SK-N-SH (cell line): ENCODE measurements at regions not wholly inside any gene's neighbourhood (a gene's known extent, or its start where the extent isn't known, plus 50 kb on each side); places are given as distances from the start of the nearest gene placed in this dataset.

Source experiments
- EP300 ChIP-seq, 2 experiments: IDR thresholded peaks; 2 replicates each; pipeline versions ENCODE4 v1.4.0 to v1.6.1; 2012; ENCODE audit warnings: borderline replicate concordance in 1 of 2, low read depth in 1 of 2, low read length in 1 of 2
- FOXJ3 ChIP-seq: sonication (generic); formaldehyde crosslinking; IDR thresholded peaks from 2 replicates; pipeline ENCODE4 v1.5.1; 2020; ENCODE audit warnings: mild to moderate bottlenecking, missing genetic modification reagents
- FOXM1 ChIP-seq: IDR thresholded peaks from 2 replicates; pipeline ENCODE4 v1.4.0; 2012; ENCODE audit warnings: low read depth, mild to moderate bottlenecking
- NRF1 ChIP-seq: IDR thresholded peaks from 2 replicates; pipeline ENCODE4 v1.6.1; 2012; ENCODE audit warnings: low read depth, mild to moderate bottlenecking, low read length
- RAD21 ChIP-seq: IDR thresholded peaks from 2 replicates; pipeline ENCODE4 v1.6.1; 2012; ENCODE audit warnings: mild to moderate bottlenecking, low read length
- SMC3 ChIP-seq: IDR thresholded peaks from 2 replicates; pipeline ENCODE4 v1.6.1; 2012; ENCODE audit warnings: low read depth, low read length, improper control_type of control experiment
- TAF1 ChIP-seq: IDR thresholded peaks from 2 replicates; pipeline ENCODE4 v1.6.1; 2012; ENCODE audit warnings: low read depth, mild to moderate bottlenecking, low read length, moderate library complexity, borderline replicate concordance
- TEAD4 ChIP-seq: IDR thresholded peaks from 2 replicates; pipeline ENCODE4 v1.4.0; 2012; ENCODE audit warnings: mild to moderate bottlenecking, borderline replicate concordance; ENCODE audit not compliant: insufficient read depth
- YY1 ChIP-seq: IDR thresholded peaks from 2 replicates; pipeline ENCODE4 v1.4.0; 2012; ENCODE audit warnings: low read depth, mild to moderate bottlenecking
- TF ChIP-seq, protein P1 (sequence below): fragments of 200-600 bp; sonication (generic); IDR thresholded peaks from 2 replicates; pipeline ENCODE4 v1.6.1; 2017; ENCODE audit warnings: antibody characterized with exemption, mild to moderate bottlenecking, moderate library complexity
- TF ChIP-seq, protein P2 (sequence below): fragments of 150-350 bp; IDR thresholded peaks from 2 replicates; pipeline ENCODE4 v1.6.1; 2017; ENCODE audit warnings: antibody characterized with exemption, low read length, low read depth, borderline replicate concordance
- TF ChIP-seq, protein P3 (sequence below): IDR thresholded peaks from 2 replicates; pipeline ENCODE4 v1.6.1; 2012; ENCODE audit warnings: mild to moderate bottlenecking, low read depth, low read length, moderate library complexity
- TF ChIP-seq, protein P4 (sequence below): IDR thresholded peaks from 2 replicates; pipeline ENCODE4; 2012

DNA sequence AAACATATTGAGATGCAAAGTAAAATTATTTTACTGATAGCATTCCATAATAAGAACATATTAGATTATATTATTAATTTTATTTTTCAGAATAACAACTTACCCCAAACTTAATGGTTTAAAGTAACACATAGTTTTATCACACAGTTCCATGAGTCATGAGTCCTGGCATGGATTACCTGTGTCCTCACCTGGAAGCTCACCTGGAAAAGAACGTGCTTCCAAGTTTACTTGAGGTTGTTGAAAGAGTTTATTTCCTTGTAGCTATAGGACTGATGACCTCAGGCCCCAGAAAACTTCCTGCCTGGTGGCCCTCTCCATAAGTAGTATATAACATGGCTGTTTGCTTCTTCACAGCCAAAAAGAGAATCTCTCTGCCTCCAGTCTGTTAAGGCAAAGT, 254.6 kb downstream of the TFEC start:
- TF ChIP-seq TAF1: no peak
- TF ChIP-seq RAD21: no peak
- TF ChIP-seq YY1: no peak
- TF ChIP-seq, protein P1, sequence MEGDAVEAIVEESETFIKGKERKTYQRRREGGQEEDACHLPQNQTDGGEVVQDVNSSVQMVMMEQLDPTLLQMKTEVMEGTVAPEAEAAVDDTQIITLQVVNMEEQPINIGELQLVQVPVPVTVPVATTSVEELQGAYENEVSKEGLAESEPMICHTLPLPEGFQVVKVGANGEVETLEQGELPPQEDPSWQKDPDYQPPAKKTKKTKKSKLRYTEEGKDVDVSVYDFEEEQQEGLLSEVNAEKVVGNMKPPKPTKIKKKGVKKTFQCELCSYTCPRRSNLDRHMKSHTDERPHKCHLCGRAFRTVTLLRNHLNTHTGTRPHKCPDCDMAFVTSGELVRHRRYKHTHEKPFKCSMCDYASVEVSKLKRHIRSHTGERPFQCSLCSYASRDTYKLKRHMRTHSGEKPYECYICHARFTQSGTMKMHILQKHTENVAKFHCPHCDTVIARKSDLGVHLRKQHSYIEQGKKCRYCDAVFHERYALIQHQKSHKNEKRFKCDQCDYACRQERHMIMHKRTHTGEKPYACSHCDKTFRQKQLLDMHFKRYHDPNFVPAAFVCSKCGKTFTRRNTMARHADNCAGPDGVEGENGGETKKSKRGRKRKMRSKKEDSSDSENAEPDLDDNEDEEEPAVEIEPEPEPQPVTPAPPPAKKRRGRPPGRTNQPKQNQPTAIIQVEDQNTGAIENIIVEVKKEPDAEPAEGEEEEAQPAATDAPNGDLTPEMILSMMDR: no peak
- TF ChIP-seq TEAD4: no peak
- TF ChIP-seq, protein P2, sequence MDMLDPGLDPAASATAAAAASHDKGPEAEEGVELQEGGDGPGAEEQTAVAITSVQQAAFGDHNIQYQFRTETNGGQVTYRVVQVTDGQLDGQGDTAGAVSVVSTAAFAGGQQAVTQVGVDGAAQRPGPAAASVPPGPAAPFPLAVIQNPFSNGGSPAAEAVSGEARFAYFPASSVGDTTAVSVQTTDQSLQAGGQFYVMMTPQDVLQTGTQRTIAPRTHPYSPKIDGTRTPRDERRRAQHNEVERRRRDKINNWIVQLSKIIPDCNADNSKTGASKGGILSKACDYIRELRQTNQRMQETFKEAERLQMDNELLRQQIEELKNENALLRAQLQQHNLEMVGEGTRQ: no peak
- TF ChIP-seq FOXJ3: no peak
- TF ChIP-seq NRF1: no peak
- TF ChIP-seq FOXM1: no peak
- no peak for TF ChIP-seq EP300 (IDR thresholded peaks at IDR 0.05; ENCODE audit: borderline replicate concordance in 1 of 2, low read depth in 1 of 2, low read length in 1 of 2)
- TF ChIP-seq SMC3: no peak
- TF ChIP-seq, protein P3, sequence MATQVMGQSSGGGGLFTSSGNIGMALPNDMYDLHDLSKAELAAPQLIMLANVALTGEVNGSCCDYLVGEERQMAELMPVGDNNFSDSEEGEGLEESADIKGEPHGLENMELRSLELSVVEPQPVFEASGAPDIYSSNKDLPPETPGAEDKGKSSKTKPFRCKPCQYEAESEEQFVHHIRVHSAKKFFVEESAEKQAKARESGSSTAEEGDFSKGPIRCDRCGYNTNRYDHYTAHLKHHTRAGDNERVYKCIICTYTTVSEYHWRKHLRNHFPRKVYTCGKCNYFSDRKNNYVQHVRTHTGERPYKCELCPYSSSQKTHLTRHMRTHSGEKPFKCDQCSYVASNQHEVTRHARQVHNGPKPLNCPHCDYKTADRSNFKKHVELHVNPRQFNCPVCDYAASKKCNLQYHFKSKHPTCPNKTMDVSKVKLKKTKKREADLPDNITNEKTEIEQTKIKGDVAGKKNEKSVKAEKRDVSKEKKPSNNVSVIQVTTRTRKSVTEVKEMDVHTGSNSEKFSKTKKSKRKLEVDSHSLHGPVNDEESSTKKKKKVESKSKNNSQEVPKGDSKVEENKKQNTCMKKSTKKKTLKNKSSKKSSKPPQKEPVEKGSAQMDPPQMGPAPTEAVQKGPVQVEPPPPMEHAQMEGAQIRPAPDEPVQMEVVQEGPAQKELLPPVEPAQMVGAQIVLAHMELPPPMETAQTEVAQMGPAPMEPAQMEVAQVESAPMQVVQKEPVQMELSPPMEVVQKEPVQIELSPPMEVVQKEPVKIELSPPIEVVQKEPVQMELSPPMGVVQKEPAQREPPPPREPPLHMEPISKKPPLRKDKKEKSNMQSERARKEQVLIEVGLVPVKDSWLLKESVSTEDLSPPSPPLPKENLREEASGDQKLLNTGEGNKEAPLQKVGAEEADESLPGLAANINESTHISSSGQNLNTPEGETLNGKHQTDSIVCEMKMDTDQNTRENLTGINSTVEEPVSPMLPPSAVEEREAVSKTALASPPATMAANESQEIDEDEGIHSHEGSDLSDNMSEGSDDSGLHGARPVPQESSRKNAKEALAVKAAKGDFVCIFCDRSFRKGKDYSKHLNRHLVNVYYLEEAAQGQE: no peak
- TF ChIP-seq, protein P4, sequence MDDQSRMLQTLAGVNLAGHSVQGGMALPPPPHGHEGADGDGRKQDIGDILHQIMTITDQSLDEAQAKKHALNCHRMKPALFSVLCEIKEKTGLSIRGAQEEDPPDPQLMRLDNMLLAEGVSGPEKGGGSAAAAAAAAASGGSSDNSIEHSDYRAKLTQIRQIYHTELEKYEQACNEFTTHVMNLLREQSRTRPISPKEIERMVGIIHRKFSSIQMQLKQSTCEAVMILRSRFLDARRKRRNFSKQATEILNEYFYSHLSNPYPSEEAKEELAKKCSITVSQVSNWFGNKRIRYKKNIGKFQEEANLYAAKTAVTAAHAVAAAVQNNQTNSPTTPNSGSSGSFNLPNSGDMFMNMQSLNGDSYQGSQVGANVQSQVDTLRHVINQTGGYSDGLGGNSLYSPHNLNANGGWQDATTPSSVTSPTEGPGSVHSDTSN: no peak
